Caco-2 (cell line): ENCODE measurements at regions not wholly inside any gene's neighbourhood (a gene's known extent, or its start where the extent isn't known, plus 50 kb on each side); places are given as distances from the start of the nearest gene placed in this dataset.

ENCODE experiments used
- BruUV-seq: library from RNA; stranded (reverse); fragments of 400-500 nt; replicated peaks from 2 replicates; lab custom pipeline; 2021; lab: Mats Ljungman, UMichigan
- CTCF ChIA-PET: fragments of 300-600 bp; sonication (Branson Sonifier 250); formaldehyde crosslinking; loops from one replicate; lab custom pipeline; 2022; ENCODE audit warnings: antibody characterized with exemption; lab: Charles Lee
- POLR2A ChIA-PET: fragments of 300-600 bp; sonication (Branson Sonifier 250); formaldehyde crosslinking; loops from one replicate; lab custom pipeline; 2022; ENCODE audit warnings: antibody characterized with exemption; lab: Charles Lee
- DNase-seq, 2 experiments: peaks; one replicate each; pipeline versions ENCODE4 v3.0.0 to v3.0.0-alpha.2; 2020 to 2022
- H3K27me3 ChIP-seq: replicated peaks from 2 replicates; pipeline ENCODE4 v1.6.0; 2011; ENCODE audit warnings: low read length; ENCODE audit not compliant: control insufficient read depth, insufficient read depth
- H3K36me3 ChIP-seq: 2 replicates; pipeline ENCODE4 v1.5.1; 2011; ENCODE audit warnings: low read length; ENCODE audit not compliant: control insufficient read depth, insufficient read depth
- H3K4me1 ChIP-seq: fragments of 250-450 bp; sonication (Bioruptor Pico); 2 replicates; pipeline ENCODE4 v1.5.1; 2020; ENCODE audit warnings: mild to moderate bottlenecking
- H3K4me3 ChIP-seq: 2 replicates; pipeline ENCODE4 v1.5.1; 2011; ENCODE audit warnings: low read depth, mild to moderate bottlenecking, control low read depth, low read length
- H3K9me3 ChIP-seq: fragments of 250-450 bp; sonication (Bioruptor Pico); 2 replicates; pipeline ENCODE4 v1.5.1; 2020; ENCODE audit warnings: mild to moderate bottlenecking, moderate library complexity
- H3K27ac Mint-ChIP-seq: one replicate; pipeline ENCODE4 v1.8.0; 2022; ENCODE audit warnings: mixed read lengths; ENCODE audit not compliant: unreplicated experiment
- H3K27me3 Mint-ChIP-seq: one replicate; pipeline ENCODE4 v1.8.0; 2022; ENCODE audit warnings: mixed read lengths; ENCODE audit not compliant: insufficient read depth, unreplicated experiment
- H3K36me3 Mint-ChIP-seq: one replicate; pipeline ENCODE4 v1.8.0; 2022; ENCODE audit warnings: mild to moderate bottlenecking, mixed read lengths; ENCODE audit not compliant: insufficient read depth, unreplicated experiment
- H3K4me1 Mint-ChIP-seq: one replicate; pipeline ENCODE4 v1.8.0; 2022; ENCODE audit warnings: low read depth, mixed read lengths; ENCODE audit not compliant: unreplicated experiment
- H3K4me3 Mint-ChIP-seq: one replicate; pipeline ENCODE4 v1.8.0; 2022; ENCODE audit warnings: mild to moderate bottlenecking, moderate library complexity, mixed read lengths; ENCODE audit not compliant: unreplicated experiment
- H3K9me3 Mint-ChIP-seq: one replicate; pipeline ENCODE4 v1.8.0; 2022; ENCODE audit warnings: mixed read lengths; ENCODE audit not compliant: unreplicated experiment
- intact Hi-C: fragments of 100-400 bp; cut with micrococcal nuclease; formaldehyde crosslinking; loops from one replicate; pipeline ENCODE4 v1.10.0; 2022; ENCODE audit not compliant: unreplicated experiment
- TF ChIP-seq, protein P1 (sequence below), 2 experiments: fragments of 200-600 bp in 1 of 2; IDR thresholded peaks; 1 replicate in 1 of 2; 2 replicates in 1 of 2; pipeline versions ENCODE4 v1.5.1 to v1.8.0; 2011 to 2022; ENCODE audit warnings: antibody characterized with exemption in 1 of 2, control low read depth in 1 of 2, inconsistent platforms in 1 of 2, low read depth in 1 of 2, low read length in 1 of 2, mild to moderate bottlenecking in 1 of 2, moderate library complexity in 1 of 2; ENCODE audit not compliant: insufficient read depth in 1 of 2, severe bottlenecking in 1 of 2, unreplicated experiment in 1 of 2

DNA sequence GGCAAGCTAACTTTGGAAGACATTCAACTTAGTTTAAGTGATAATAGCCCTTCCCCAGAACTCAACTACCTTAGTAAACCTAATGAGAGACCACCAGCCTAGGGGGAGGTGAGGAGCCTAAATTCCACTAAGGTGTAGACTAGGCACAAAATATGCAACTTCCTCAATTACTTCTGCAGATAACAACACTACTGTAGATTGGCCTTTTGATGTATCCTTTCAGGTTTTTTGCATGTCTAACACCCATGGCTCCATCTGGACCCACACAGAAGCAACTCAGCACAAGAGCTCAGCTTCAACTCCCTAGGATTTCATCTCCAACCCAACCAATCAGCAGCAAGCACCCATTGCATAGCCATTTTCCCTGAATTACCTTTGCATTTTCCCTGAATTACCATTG, 353.3 kb downstream of the AKAIN1 start:
- no peaks in the 10 kb centered on the region for H3K27me3 ChIP-seq
- no peak for DNase-seq
- H3K4me1 Mint-ChIP-seq = no peaks in the 10 kb centered on the region
- H3K9me3 Mint-ChIP-seq = no peaks in the 10 kb centered on the region
- H3K27me3 Mint-ChIP-seq = no peaks in the 10 kb centered on the region
- CTCF ChIA-PET = no interaction called here
- no peaks in the 10 kb centered on the region for H3K4me1 ChIP-seq
- H3K36me3 Mint-ChIP-seq = no peaks in the 10 kb centered on the region
- no peak overlapping the region for H3K4me3 Mint-ChIP-seq
- H3K36me3 ChIP-seq = no peaks in the 10 kb centered on the region
- H3K4me3 ChIP-seq = no peak overlapping the region
- TF ChIP-seq, protein P1, sequence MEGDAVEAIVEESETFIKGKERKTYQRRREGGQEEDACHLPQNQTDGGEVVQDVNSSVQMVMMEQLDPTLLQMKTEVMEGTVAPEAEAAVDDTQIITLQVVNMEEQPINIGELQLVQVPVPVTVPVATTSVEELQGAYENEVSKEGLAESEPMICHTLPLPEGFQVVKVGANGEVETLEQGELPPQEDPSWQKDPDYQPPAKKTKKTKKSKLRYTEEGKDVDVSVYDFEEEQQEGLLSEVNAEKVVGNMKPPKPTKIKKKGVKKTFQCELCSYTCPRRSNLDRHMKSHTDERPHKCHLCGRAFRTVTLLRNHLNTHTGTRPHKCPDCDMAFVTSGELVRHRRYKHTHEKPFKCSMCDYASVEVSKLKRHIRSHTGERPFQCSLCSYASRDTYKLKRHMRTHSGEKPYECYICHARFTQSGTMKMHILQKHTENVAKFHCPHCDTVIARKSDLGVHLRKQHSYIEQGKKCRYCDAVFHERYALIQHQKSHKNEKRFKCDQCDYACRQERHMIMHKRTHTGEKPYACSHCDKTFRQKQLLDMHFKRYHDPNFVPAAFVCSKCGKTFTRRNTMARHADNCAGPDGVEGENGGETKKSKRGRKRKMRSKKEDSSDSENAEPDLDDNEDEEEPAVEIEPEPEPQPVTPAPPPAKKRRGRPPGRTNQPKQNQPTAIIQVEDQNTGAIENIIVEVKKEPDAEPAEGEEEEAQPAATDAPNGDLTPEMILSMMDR (IDR thresholded peaks at IDR 0.05; ENCODE audit: insufficient read depth in 1 of 2, low read depth in 1 of 2, low read length in 1 of 2, severe bottlenecking in 1 of 2, unreplicated experiment in 1 of 2) = no peak
- intact Hi-C loops = no loop called here
- no peak overlapping the region for H3K27ac Mint-ChIP-seq
- POLR2A ChIA-PET = no interaction called here
- H3K9me3 ChIP-seq = no peaks in the 10 kb centered on the region
- BruUV-seq = no TSS peak

DNA sequence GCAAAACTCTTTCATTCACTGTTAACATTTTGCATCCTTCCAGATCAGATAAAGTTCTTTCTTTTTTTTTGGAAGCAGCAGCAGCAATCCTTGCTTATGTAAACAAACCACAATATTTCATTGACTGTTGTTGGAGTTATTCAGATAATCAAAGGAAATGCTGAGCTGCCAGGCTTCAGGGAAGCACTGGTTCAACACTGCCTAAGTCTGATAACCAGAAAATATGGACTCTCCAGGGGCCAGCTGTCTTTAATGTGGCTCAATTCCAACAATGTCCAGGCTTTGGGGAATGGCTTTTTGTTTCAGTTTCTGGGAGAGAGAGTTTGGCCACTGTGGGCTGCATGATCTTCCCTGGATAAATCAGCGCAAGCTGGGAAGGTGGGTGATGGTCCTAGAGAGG, 354.3 kb downstream of the AKAIN1 start:
- Mint-ChIP-seq H3K9me3 (no peaks in the 10 kb centered on the region), H3K27ac (no peak overlapping the region), H3K4me1 (no peaks in the 10 kb centered on the region), H3K36me3 (no peaks in the 10 kb centered on the region), H3K27me3 (no peaks in the 10 kb centered on the region), H3K4me3 (no peak overlapping the region)
- ChIA-PET CTCF (no interaction called here), POLR2A (no interaction called here)
- Histone ChIP-seq H3K9me3 (no peaks in the 10 kb centered on the region), H3K4me3 (no peak overlapping the region), H3K4me1 (no peaks in the 10 kb centered on the region), H3K36me3 (no peaks in the 10 kb centered on the region), H3K27me3 (no peaks in the 10 kb centered on the region)
- DNase-seq = no peak
- BruUV-seq = no TSS peak
- intact Hi-C loops = no loop called here
- TF ChIP-seq, protein P1 (IDR thresholded peaks at IDR 0.05; ENCODE audit: insufficient read depth in 1 of 2, low read depth in 1 of 2, low read length in 1 of 2, severe bottlenecking in 1 of 2, unreplicated experiment in 1 of 2) = no peak

DNA sequence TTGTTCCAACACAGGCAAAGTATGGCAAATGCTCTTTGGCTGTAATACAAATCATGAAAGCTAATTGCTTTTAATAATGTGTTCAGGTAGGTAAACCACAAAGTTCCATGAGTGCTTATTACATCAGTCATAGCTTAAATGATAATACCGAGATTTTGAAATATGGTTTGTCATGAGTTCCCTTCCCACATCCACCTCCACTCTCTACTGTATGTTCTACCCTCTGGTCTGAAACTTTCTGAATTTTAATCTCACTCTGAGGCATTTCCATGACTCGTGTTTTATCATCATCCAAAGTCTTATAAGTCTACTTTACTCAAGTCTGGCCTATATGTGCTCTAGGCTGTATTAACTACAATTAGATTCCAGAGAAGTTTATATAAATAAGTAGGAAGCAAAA, 354.8 kb downstream of the AKAIN1 start:
- intact Hi-C loops = no loop called here
- H3K4me3 ChIP-seq = no peak overlapping the region
- no peak overlapping the region for H3K4me3 Mint-ChIP-seq
- no peaks in the 10 kb centered on the region for H3K36me3 Mint-ChIP-seq
- TF ChIP-seq, protein P1 (IDR thresholded peaks at IDR 0.05; ENCODE audit: insufficient read depth in 1 of 2, low read depth in 1 of 2, low read length in 1 of 2, severe bottlenecking in 1 of 2, unreplicated experiment in 1 of 2) = no peak
- ChIA-PET CTCF (no interaction called here), POLR2A (no interaction called here)
- H3K27me3 ChIP-seq = no peaks in the 10 kb centered on the region
- no peaks in the 10 kb centered on the region for H3K9me3 ChIP-seq
- no TSS peak for BruUV-seq
- H3K9me3 Mint-ChIP-seq = no peaks in the 10 kb centered on the region
- H3K27ac Mint-ChIP-seq = no peak overlapping the region
- no peak for DNase-seq
- no peaks in the 10 kb centered on the region for H3K4me1 Mint-ChIP-seq
- H3K4me1 ChIP-seq = no peaks in the 10 kb centered on the region
- H3K27me3 Mint-ChIP-seq = no peaks in the 10 kb centered on the region
- H3K36me3 ChIP-seq = no peaks in the 10 kb centered on the region
